ENCODE measurements at regions not wholly inside any gene's neighbourhood (a gene's known extent, or its start where the extent isn't known, plus 50 kb on each side); places are given as distances from the start of the nearest gene placed in this dataset.
"Not testable (repeated sequence)": the region's sequence is repeated elsewhere in the genome, so short reads cannot be mapped to it uniquely, and the experiment has no call there.

- no peak for DNase-seq (ENCODE audit: low read depth)
Observed at GRCh38 chr16:79977940-79978836, 377.7 kb upstream of the MAF start.

- no peak for DNase-seq (ENCODE audit: low read depth)
Observed at GRCh38 chr16:79973320-79973719, 372.8 kb upstream of the MAF start.

- DNase-seq (ENCODE audit: low read depth): no peak
Observed at GRCh38 chr16:79972053-79972704, 371.6 kb upstream of the MAF start.

GRCh38 chr16:79971237-79971572, 370.7 kb upstream of the MAF start:
- DNase-seq (ENCODE audit: low read depth): no peak

GRCh38 chr16:79970551-79971236, 370.2 kb upstream of the MAF start:
- no peak for DNase-seq (ENCODE audit: low read depth)

GRCh38 chr16:79970087-79970486, 369.6 kb upstream of the MAF start:
- DNase-seq (ENCODE audit: low read depth): no peak

- no peak for DNase-seq (ENCODE audit: low read depth)
Observed at GRCh38 chr16:79969458-79969857, 368.9 kb upstream of the MAF start.

GRCh38 chr16:79966226-79966625, 365.7 kb upstream of the MAF start:
- DNase-seq (ENCODE audit: low read depth): no peak

- no peak for DNase-seq (ENCODE audit: low read depth)
Observed at GRCh38 chr16:79965718-79966117, 365.2 kb upstream of the MAF start.

GRCh38 chr16:79964104-79964503, 363.6 kb upstream of the MAF start:
- no peak for DNase-seq (ENCODE audit: low read depth)

- no peak for DNase-seq (ENCODE audit: low read depth)
Observed at GRCh38 chr16:79962962-79963361, 362.4 kb upstream of the MAF start.

- DNase-seq (ENCODE audit: low read depth): no peak
Observed at GRCh38 chr16:79959226-79959625, 358.7 kb upstream of the MAF start.

GRCh38 chr16:79954921-79955705, 354.6 kb upstream of the MAF start:
- no peak for DNase-seq (ENCODE audit: low read depth)

GRCh38 chr16:79950932-79951719, 350.6 kb upstream of the MAF start:
- no peak for DNase-seq (ENCODE audit: low read depth)

- no peak for DNase-seq (ENCODE audit: low read depth)
Observed at GRCh38 chr16:79949417-79949816, 348.9 kb upstream of the MAF start.

GRCh38 chr16:79947771-79948170, 347.2 kb upstream of the MAF start:
- DNase-seq (ENCODE audit: low read depth): no peak

- DNase-seq (ENCODE audit: low read depth): no peak
Observed at GRCh38 chr16:79946252-79946651, 345.7 kb upstream of the MAF start.

- DNase-seq (ENCODE audit: low read depth): no peak
Observed at GRCh38 chr16:79943736-79944135, 343.2 kb upstream of the MAF start.

- DNase-seq (ENCODE audit: low read depth): no peak
Observed at GRCh38 chr16:79938575-79938974, 338.0 kb upstream of the MAF start.

- not testable (repeated sequence) for DNase-seq (ENCODE audit: low read depth)
Observed at GRCh38 chr16:79937671-79938070, 337.1 kb upstream of the MAF start.

GRCh38 chr16:79933603-79934002, 333.1 kb upstream of the MAF start:
- DNase-seq (ENCODE audit: low read depth): no peak

Data from stimulated activated CD8-positive, alpha-beta memory T cell treated with anti-CD3 and anti-CD28 coated beads, Interleukin-15, amount 100 ng/mL, for 24 hours (primary cell).